ENCODE measurements at regions not wholly inside any gene's neighbourhood (a gene's known extent, or its start where the extent isn't known, plus 50 kb on each side); places are given as distances from the start of the nearest gene placed in this dataset.
A peak's percentile ranks its signal among the peaks of the same experiment; 100 is the strongest.
"Not testable (repeated sequence)": the region's sequence is repeated elsewhere in the genome, so short reads cannot be mapped to it uniquely, and the experiment has no call there.

DNA sequence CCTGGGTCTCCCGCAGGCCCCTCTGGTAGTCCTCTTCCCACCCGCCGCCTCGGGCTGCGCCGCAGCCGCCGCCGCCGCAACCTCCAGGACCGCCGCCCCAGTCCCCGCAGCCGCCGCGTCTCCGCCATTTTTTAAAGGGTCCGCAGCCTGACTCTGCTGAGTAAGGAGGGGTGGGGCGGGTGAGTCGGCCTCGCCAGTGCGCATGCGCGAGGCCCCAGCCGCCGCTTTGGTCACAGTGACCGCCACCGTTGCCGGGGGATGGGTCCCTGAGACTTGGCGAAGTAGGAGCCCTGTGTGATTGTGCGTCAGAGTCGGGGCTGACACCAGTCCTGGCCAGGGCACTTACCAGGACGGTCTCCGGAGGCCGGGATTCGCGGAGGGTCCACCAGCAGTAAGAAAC is 1424.2 kb upstream of the PCDH10 start:
- DNase-seq: peak; percentile 36

DNA sequence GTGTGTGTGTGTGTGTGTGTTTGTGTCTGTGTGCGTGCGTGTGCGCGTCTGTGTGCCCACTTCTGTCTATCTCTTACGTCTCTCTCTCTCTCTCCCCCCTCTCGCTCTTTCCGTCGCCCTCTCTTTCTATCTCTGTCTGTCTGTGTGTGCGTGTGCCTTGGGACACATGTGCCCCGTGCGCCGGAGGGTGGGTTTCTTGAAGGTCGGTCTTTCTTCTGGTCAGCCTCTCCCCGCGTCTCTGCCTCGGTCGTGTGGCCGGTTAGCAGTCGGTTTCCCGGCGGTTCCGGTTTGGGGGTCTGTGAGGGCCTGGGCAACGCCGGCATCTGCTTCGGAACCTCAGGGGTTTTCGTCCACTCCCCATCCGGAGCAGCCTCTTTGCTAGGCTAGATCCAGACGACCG is 1423.6 kb upstream of the PCDH10 start:
- DNase-seq: not testable (repeated sequence)

DNA sequence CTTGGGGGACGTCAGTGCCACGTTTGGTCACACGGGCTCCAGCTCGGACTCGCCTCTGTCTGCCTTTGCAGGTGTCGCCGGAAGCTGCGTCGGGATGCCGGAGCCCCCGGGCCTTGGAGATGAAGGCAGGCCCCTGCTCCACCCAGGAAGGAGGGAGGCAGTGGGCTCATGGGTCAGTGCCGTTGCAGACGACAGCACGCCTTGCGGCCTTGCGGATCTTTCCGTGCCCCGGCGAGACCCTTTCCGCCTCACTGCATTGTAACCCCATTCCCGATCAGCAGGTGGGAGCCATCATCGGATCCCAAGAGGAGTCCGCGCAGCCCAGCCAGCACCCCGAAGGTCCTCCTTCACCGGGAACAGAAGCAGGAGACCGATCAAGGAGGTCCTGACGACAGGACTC is 1422.2 kb upstream of the PCDH10 start:
- not testable (repeated sequence) for DNase-seq

DNA sequence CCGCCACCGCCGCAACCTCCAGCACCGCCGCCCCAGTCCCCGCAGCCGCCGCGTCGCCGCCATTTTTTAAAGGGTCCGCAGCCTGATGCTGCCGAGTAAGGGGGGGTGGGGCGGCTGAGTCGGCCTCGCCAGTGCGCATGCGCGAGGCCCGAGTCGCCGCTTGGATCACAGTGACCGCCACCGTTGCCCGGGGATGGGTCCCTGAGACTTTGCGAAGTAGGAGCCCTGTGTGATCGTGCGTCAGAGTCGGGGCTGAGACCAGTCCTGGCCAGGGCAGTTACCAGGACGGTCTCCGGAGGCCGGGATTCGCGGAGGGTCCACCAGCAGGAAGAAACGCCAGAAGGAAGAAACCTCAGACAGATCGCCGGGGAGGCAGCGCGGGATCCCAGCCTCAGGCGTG is 1421.7 kb upstream of the PCDH10 start:
- DNase-seq: not testable (repeated sequence)

DNA sequence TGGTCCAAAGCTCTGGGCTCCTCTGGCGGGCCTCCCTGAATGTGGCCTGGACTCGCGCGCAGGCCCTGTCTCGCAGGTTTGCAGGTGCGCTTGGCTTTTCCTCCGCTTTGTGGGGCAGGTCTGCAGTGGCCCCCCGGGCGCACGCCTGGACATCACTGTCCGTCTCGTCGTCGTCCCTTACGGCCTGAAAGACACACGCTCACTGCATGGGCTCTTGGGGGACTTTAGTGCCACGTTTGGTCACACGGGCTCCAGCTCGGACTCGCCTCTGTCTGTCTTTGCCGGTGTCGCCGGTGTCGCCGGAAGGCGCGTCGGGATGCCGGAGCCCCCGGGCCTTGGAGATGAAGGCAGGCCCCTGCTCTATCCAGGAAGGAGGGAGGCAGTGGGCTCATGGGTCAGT is 1419.9 kb upstream of the PCDH10 start:
- not testable (repeated sequence) for DNase-seq

DNA sequence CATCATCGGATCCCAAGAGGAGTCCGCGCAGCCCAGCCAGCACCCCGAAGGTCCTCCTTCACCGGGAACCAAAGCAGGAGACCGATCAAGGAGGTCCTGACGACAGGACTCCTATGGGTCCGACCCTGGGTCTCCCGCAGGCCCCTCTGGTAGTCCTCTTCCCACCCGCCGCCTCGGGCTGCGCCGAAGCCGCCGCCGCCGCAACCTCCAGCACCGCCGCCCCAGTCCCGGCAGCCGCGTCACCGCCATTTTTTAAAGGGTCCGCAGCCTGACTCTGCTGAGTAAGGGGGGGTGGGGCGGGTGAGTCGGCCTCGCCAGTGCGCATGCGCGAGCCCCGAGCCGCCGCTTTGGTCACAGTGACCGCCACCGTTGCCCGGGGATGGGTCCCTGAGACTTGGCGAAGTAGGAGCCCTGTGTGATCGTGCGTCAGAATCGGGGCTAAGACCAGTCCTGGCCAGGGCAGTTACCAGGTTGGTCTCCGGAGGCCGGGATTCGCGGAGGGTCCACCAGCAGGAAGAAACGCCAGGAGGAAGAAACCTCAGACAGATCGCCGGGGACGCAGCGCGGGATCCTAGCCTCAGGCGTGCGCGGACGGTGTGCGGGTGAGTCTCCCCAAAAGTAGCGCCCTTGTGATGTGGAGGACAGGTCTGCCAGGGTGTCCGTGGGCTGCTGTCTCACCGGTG is 1419.2 kb upstream of the PCDH10 start:
- DNase-seq: not testable (repeated sequence)

DNA sequence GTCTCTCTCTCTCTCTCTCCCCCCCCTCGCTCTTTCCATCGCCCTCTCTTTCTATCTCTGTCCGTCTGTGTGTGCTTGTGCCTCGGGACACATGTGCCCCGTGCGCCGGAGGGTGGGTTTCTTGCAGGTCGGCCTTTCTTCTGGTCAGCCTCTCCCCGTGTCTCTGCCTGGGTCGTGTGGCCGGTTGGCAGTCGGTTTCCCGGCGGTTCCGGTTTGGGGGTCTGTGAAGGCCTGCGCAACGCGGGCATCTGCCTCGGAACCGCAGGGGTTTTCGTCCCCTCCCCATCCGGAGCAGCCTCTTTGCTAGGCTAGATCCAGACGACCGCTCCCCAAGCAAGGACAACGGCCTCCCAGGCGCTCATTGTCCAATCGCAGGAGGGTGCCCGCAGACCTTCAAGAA is 1418.5 kb upstream of the PCDH10 start:
- DNase-seq: not testable (repeated sequence)

DNA sequence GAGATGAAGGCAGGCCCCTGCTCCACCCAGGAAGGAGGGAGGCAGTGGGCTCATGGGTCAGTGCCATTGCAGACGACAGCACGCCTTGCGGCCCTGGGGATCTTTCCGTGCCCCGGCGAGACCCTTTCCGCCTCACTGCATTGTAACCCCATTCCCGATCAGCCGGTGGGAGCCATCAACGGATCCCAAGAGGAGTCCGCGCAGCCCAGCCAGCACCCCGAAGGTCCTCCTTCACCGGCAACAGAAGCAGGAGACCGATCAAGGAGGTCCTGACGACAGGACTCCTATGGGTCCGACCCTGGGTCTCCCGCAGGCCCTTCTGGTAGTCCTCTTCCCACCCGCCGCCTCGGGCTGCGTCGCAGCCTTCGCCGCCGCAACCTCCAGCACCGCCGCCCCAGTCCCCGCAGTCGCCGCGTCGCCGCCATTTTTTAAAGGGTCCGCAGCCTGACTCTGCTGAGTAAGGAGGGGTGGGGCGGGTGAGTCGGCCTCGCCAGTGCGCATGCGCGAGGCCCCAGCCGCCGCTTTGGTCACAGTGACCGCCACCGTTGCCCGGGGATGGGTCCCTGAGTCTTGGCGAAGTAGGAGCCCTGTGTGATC is 1417.0 kb upstream of the PCDH10 start:
- not testable (repeated sequence) for DNase-seq

DNA sequence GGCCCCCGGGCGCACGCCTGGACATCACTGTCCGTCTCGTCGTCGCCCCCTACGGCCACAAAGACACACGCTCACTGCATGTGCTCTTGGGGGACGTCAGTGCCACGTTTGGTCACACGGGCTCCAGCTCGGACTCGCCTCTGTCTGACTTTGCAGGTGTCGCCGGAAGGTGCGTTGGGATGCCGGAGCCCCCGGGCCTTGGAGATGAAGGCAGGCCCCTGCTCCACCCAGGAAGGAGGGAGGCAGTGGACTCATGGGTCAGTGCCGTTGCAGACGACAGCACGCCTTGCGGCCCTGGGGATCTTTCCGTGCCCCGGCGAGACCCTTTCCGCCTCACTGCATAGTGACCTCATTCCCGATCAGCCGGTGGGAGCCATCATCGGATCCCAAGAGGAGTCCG is 1414.8 kb upstream of the PCDH10 start:
- DNase-seq: not testable (repeated sequence)

DNA sequence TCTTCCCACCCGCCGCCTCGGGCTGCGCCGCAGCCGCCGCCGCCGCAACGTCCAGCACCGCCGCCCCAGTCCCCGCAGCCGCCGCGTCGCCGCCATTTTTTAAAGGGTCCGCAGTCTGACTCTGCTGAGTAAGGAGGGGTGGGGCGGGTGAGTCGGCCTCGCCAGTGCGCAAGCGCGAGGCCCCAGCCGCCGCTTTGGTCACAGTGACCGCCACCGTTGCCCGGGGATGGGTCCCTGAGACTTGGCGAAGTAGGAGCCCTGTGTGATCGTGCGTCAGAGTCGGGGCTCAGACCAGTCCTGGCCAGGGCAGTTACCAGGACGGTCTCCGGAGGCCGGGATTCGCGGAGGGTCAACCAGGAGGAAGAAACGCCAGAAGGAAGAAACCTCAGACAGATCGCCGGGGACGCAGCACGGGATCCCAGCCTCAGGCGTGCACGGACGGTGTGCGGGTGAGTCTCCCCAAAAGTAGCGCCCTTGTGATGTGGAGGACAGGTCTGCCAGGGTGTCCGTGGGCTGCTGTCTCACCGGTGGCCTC is 1414.2 kb upstream of the PCDH10 start:
- not testable (repeated sequence) for DNase-seq

DNA sequence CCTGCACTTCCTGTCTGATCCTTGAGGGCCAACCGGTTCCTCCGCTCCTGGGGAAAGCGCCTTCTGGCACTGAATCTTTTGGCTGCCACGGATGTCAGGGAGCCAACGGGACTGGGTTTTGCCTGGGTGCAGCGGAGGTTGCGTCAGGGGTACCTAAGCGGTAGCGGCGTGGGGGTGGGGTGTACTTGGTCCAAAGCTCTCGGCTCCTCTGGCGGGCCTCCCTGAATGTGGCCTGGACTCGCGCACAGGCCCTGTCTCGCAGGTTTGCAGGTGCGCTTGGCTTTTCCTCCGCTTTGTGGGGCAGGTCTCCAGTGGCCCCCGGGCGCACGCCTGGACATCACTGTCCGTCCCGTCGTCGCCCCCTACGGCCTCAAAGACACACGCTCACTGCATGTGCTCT is 1410.1 kb upstream of the PCDH10 start:
- not testable (repeated sequence) for DNase-seq

DNA sequence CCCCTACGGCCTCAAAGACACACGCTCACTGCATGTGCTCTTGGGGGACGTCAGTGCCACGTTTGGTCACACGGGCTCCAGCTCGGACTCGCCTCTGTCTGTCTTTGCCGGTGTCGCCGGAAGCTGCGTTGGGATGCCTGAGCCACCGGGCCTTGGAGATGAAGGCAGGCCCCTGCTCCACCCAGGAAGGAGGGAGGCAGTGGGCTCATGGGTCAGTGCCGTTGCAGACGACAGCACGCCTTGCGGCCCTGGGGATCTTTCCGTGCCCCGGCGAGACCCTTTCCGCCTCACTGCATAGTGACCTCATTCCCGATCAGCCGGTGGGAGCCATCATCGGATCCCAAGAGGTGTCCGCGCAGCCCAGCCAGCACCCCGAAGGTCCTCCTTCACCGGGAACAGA is 1407.3 kb upstream of the PCDH10 start:
- DNase-seq: not testable (repeated sequence)

DNA sequence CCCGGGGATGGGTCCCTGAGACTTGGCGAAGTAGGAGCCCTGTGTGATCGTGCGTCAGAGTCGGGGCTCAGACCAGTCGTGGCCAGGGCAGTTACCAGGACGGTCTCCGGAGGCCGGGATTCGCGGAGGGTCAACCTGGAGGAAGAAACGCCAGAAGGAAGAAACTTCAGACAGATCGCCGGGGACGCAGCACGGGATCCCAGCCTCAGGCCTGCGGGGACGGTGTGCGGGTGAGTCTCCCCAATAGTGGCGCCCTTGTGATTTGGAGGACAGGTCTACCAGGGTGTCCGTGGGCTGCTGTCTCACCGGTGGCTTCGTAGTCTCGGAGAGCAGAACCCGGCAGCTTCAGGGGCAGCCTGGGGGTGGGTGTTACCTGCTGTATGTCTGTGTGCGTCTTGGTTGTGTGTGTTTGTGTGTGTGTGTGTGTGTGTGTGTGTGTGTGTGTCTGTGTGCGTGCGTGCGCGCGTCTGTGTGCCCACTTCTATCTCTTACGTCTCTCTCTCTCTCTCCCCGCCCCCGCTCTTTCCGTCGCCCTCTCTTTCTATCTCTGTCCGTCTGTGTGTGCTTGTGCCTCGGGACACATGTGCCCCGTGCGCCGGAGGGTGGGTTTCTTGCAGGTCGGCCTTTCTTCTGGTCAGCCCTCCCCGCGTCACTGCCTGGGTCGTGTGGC is 1406.4 kb upstream of the PCDH10 start:
- DNase-seq: not testable (repeated sequence)

DNA sequence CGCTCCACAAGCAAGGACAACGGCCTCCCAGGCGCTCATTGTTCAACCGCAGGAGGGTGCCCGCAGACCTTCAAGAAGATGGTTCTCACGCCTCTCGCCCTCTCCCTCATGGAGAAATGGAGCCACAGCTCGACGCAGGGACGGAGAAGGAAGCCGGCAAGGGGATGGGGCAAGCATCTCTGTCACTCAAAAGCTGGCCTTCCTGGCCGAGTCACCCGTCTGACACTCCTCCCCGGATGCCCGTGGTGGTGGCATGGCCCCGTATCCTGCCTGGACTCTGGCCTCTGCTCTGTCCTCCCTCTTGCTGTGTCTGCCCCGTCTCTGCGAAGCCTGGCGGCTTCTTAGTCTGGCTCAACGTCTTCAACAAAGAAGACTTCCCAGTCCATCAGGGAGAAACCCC is 1405.7 kb upstream of the PCDH10 start:
- not testable (repeated sequence) for DNase-seq

DNA sequence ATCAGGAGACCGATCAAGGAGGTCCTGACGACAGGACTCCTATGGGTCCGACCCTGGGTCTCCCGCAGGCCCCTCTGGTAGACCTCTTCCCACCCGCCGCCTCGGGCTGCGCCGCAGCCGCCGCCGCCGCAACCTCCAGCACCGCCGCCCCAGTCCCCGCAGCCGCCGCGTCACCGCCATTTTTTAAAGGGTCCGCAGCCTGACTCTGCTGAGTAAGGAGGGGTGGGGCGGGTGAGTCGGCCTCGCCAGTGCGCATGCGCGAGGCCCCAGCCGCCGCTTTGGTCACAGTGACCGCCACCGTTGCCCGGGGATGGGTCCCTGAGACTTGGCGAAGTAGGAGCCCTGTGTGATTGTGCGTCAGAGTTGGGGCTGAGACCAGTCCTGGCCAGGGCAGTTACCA is 1401.9 kb upstream of the PCDH10 start:
- not testable (repeated sequence) for DNase-seq

DNA sequence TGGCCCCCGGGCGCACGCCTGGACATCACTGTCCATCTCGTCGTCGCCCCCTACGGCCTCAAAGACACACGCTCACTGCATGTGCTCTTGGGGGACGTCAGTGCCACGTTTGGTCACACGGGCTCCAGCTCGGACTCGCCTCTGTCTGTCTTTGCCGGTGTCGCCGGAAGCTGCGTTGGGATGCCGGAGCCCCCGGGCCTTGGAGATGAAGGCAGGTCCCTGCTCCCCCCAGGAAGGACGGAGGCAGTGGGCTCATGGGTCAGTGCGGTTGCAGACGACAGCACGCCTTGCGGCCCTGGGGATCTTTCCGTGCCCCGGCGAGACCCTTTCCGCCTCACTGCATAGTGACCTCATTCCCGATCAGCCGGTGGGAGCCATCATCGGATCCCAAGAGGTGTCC is 1399.9 kb upstream of the PCDH10 start:
- not testable (repeated sequence) for DNase-seq

DNA sequence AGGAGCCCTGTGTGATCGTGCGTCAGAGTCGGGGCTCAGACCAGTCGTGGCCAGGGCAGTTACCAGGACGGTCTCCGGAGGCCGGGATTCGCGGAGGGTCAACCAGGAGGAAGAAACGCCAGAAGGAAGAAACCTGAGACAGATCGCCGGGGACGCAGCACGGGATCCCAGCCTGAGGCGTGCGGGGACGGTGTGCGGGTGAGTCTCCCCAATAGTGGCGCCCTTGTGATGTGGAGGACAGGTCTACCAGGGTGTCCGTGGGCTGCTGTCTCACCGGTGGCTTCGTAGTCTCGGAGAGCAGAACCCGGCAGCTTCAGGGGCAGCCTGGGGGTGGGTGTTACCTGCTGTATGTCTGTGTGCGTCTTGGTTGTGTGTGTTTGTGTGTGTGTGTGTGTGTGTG is 1399.1 kb upstream of the PCDH10 start:
- DNase-seq: not testable (repeated sequence)

DNA sequence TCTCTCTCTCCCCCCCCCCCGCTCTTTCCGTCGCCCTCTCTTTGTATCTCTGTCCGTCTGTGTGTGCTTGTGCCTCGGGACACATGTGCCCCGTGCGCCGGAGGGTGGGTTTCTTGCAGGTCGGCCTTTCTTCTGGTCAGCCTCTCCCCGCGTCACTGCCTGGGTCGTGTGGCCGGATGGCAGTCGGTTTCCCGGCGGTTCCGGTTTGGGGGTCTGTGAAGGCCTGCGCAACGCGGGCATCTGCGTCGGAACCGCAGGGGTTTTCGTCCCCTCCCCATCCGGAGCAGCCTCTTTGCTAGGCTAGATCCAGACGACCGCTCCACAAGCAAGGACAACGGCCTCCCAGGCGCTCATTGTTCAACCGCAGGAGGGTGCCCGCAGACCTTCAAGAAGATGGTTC is 1398.6 kb upstream of the PCDH10 start:
- not testable (repeated sequence) for DNase-seq

DNA sequence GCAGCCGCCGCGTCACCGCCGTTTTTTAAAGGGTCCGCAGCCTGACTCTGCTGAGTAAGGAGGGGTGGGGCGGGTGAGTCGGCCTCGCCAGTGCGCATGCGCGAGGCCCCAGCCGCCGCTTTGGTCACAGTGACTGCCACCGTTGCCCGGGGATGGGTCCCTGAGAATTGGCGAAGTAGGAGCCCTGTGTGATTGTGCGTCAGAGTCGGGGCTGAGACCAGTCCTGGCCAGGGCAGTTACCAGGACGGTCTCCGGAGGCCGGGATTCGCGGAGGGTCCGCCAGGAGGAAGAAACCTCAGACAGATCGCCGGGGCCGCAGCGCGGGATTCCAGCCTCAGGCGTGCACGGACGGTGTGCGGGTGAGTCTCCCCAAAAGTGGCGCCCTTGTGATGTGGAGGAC is 1386.9 kb upstream of the PCDH10 start:
- DNase-seq: not testable (repeated sequence)

DNA sequence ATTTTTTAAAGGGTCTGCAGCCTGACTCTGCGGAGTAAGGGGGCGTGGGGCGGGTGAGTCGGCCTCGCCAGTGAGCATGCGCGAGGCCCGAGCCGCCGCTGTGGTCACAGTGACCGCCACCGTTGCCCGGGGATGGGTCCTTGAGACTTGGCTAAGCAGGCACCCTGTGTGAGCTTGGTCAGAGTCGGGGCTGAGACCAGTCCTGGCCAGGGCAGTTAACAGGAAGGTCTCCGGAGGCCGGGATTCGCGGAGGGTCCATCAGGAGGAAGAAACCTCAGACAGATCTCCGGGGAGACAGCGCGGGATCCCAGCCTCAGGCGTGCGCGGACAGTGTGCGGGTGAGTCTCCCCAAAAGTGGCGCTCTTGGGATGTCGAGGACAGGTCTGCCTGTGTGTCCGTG is 1384.4 kb upstream of the PCDH10 start:
- DNase-seq: no peak

DNA sequence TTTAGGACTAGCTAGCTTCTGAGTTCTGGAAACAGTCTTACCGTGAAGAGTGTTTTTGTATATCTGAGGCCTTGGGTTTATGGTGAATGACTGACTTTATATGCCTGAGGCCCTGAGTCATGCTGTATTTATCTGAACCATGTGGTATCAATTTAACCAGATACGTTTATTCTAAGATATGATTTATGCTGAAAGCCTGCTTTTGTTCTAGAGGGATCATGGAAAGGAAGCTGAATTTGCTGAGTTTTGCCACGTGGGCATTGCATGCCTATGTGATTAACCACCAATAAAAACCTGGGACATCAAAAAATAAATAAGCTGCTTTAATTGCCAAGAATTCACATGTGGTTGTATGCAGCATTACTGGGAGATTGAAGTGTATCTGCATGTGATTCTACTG is 1374.7 kb upstream of the PCDH10 start:
- not testable (repeated sequence) for DNase-seq

DNA sequence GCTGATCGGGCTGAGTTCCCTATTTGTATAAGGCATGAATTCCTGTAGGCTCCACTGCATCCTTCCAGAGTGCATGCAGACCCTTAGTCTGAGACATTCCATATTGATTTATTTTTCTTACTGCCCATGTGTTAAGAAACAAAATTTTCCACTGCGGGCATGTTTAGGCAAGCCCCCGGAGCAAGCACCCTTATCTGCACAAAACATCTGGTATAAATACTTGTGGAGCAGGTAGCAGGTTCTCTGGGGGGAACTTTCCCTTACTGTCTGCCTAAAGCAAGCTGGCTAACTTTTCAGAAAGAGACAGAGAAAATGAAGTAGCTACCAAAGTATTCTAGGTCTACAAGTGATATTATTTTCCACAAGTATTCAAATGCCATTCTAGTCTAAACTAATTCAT is 1338.5 kb upstream of the PCDH10 start:
- DNase-seq: not testable (repeated sequence)
